Mesenchymal stem cell (in vitro differentiated cells and primary cell): ENCODE measurements at regions not wholly inside any gene's neighbourhood (a gene's known extent, or its start where the extent isn't known, plus 50 kb on each side); places are given as distances from the start of the nearest gene placed in this dataset.
"Not testable (repeated sequence)": the region's sequence is repeated elsewhere in the genome, so short reads cannot be mapped to it uniquely, and the experiment has no call there.

Experiments used
- DNase-seq: peaks from one replicate; pipeline ENCODE4 v3.0.0-alpha.2; 2013
- H2AFZ ChIP-seq: one replicate; pipeline ENCODE4 v1.6.1; 2013; ENCODE audit warnings: low read depth, mild to moderate bottlenecking, control low read depth, inconsistent platforms, low read length, moderate library complexity
- H2AK5ac ChIP-seq: 2 replicates; pipeline ENCODE4 v1.6.1; 2013; ENCODE audit warnings: low read length, moderate library complexity, mild to moderate bottlenecking, inconsistent platforms; ENCODE audit not compliant: severe bottlenecking
- H2BK120ac ChIP-seq: one replicate; pipeline ENCODE4 v1.6.1; 2013; ENCODE audit warnings: low read depth, mild to moderate bottlenecking, inconsistent platforms, low read length, moderate library complexity
- H2BK12ac ChIP-seq, 2 experiments: one replicate each; pipeline ENCODE4 v1.6.1; 2013; ENCODE audit warnings: inconsistent platforms in 2 of 2, low read length in 2 of 2, mild to moderate bottlenecking in 2 of 2, moderate library complexity in 2 of 2, control low read depth in 1 of 2
- H2BK15ac ChIP-seq: one replicate; pipeline ENCODE4 v1.6.1; 2013; ENCODE audit warnings: mild to moderate bottlenecking, low read depth, inconsistent platforms; ENCODE audit not compliant: poor library complexity, severe bottlenecking
- H2BK5ac ChIP-seq: 2 replicates; pipeline ENCODE4 v1.6.1; 2013; ENCODE audit warnings: low read depth, mild to moderate bottlenecking, low read length, control low read depth, inconsistent platforms; ENCODE audit not compliant: poor library complexity, severe bottlenecking
- H3K14ac ChIP-seq, 2 experiments: one replicate each; pipeline ENCODE4 v1.6.1; 2013; ENCODE audit warnings: inconsistent platforms in 2 of 2, low read length in 2 of 2, control low read depth in 1 of 2, mild to moderate bottlenecking in 1 of 2, moderate library complexity in 1 of 2
- H3K18ac ChIP-seq, 2 experiments: one replicate each; pipeline ENCODE4 v1.6.1; 2013; ENCODE audit warnings: inconsistent platforms in 2 of 2, low read length in 2 of 2, control low read depth in 1 of 2, low read depth in 1 of 2, mild to moderate bottlenecking in 1 of 2
- H3K23ac ChIP-seq, 2 experiments: one replicate each; pipeline ENCODE4 v1.6.1; 2013; ENCODE audit warnings: inconsistent platforms in 2 of 2, low read length in 2 of 2, mild to moderate bottlenecking in 2 of 2, moderate library complexity in 2 of 2, control low read depth in 1 of 2
- H3K27ac ChIP-seq: 2 replicates; pipeline ENCODE4 v1.5.1; 2013; ENCODE audit warnings: mild to moderate bottlenecking, moderate library complexity, low read length, control low read depth, inconsistent platforms; ENCODE audit not compliant: poor library complexity, severe bottlenecking
- H3K27me3 ChIP-seq, 2 experiments: 2 replicates each; pipeline versions ENCODE4 v1.6.1 to v1.7.0; 2013; ENCODE audit warnings: low read length in 2 of 2, mild to moderate bottlenecking in 2 of 2, moderate library complexity in 2 of 2, control low read depth in 1 of 2, inconsistent platforms in 1 of 2; ENCODE audit not compliant: control insufficient read depth in 1 of 2, insufficient read depth in 1 of 2
- H3K36me3 ChIP-seq, 2 experiments: 2 replicates each; pipeline versions ENCODE4 v1.6.1 to v1.7.0; 2013; ENCODE audit warnings: low read length in 2 of 2, control low read depth in 1 of 2, inconsistent platforms in 1 of 2, low read depth in 1 of 2, mild to moderate bottlenecking in 1 of 2; ENCODE audit not compliant: insufficient read depth in 2 of 2, control insufficient read depth in 1 of 2
- H3K4ac ChIP-seq, 2 experiments: one replicate each; pipeline ENCODE4 v1.6.1; 2013; ENCODE audit warnings: inconsistent platforms in 2 of 2, low read length in 2 of 2, mild to moderate bottlenecking in 2 of 2, moderate library complexity in 2 of 2, control low read depth in 1 of 2, low read depth in 1 of 2
- H3K4me1 ChIP-seq: 2 replicates; pipeline ENCODE4 v1.6.1; 2013; ENCODE audit warnings: low read depth, low read length, control low read depth; ENCODE audit not compliant: control insufficient read depth, insufficient read depth
- H3K4me2 ChIP-seq: 2 replicates; pipeline ENCODE4 v1.6.1; 2013; ENCODE audit warnings: low read length, mild to moderate bottlenecking, inconsistent platforms; ENCODE audit not compliant: poor library complexity, severe bottlenecking
- H3K4me3 ChIP-seq, 2 experiments: 2 replicates each; pipeline versions ENCODE4 v1.5.1 to v1.7.0; 2013; ENCODE audit warnings: low read length in 2 of 2, mild to moderate bottlenecking in 2 of 2, control low read depth in 1 of 2, low read depth in 1 of 2; ENCODE audit not compliant: insufficient read depth in 1 of 2
- H3K79me1 ChIP-seq: replicated peaks from 2 replicates; pipeline ENCODE4 v1.6.1; 2013; ENCODE audit warnings: mild to moderate bottlenecking, control low read depth, low read length, inconsistent platforms; ENCODE audit not compliant: poor library complexity, severe bottlenecking
- H3K9ac ChIP-seq: 2 replicates; pipeline ENCODE4 v1.7.0; 2013; ENCODE audit warnings: mild to moderate bottlenecking, low read length, moderate library complexity
- H3K9me3 ChIP-seq: 2 replicates; pipeline ENCODE4 v1.7.0; 2013; ENCODE audit warnings: mild to moderate bottlenecking, low read length; ENCODE audit not compliant: control insufficient read depth
- H4K8ac ChIP-seq: one replicate; pipeline ENCODE4 v1.6.1; 2013; ENCODE audit warnings: inconsistent platforms, mild to moderate bottlenecking, low read length, moderate library complexity
- H4K91ac ChIP-seq: one replicate; pipeline ENCODE4 v1.6.1; 2013; ENCODE audit warnings: mild to moderate bottlenecking, low read length, inconsistent platforms
- WGBS: methylation state at CpG from one replicate; pipeline ENCODE4 v1.1.7; 2013; ENCODE audit warnings: mixed read lengths; 5-methylcytosine and 5-hydroxymethylcytosine counted together

GRCh38 chr2:230604158-230604557 lies 108.5 kb upstream of the CAB39 start:
- not testable (repeated sequence) for H3K14ac ChIP-seq, H3K36me3 ChIP-seq, H3K9ac ChIP-seq, H3K79me1 ChIP-seq, DNase-seq, H4K8ac ChIP-seq, H3K18ac ChIP-seq, H3K4me3 ChIP-seq, H2BK5ac ChIP-seq, H3K4me1 ChIP-seq, H2AFZ ChIP-seq, H3K23ac ChIP-seq, H2BK120ac ChIP-seq, H4K91ac ChIP-seq, H3K4ac ChIP-seq, H2BK15ac ChIP-seq, H2AK5ac ChIP-seq, H3K27ac ChIP-seq, H3K27me3 ChIP-seq, H3K4me2 ChIP-seq, H2BK12ac ChIP-seq, H3K9me3 ChIP-seq
- 77% methylated on average over 3 of the region's 3 CpGs for WGBS

- Histone ChIP-seq H4K8ac (no peak overlapping the region), H4K91ac (no peak overlapping the region), H3K9me3 (no peaks in the 10 kb centered on the region), H3K4ac (no peak overlapping the region), H2BK5ac (no peak overlapping the region), H3K18ac (no peak overlapping the region), H3K9ac (no peak overlapping the region), H2BK120ac (no peak overlapping the region), H3K4me1 (peaks cover 2% of the 10 kb centered on the region), H2AFZ (no peak overlapping the region), H3K4me2 (no peak overlapping the region), H3K4me3 (no peak overlapping the region), H3K36me3 (no peaks in the 10 kb centered on the region), H3K27ac (no peak overlapping the region), H2BK15ac (no peak overlapping the region), H2AK5ac (peak overlapping the region; percentile 80), H3K14ac (no peak overlapping the region), H3K23ac (no peak overlapping the region), H3K79me1 (no peaks in the 10 kb centered on the region), H2BK12ac (no peak overlapping the region), H3K27me3 (no peaks in the 10 kb centered on the region)
- no peak for DNase-seq
- WGBS = 92% methylated on average over 4 of the region's 7 CpGs
Measured at GRCh38 chr2:230614040-230614439, 98.6 kb upstream of the CAB39 start.

GRCh38 chr2:230614913-230615332 lies 97.7 kb upstream of the CAB39 start:
- H3K4me1 ChIP-seq = peaks cover 2% of the 10 kb centered on the region
- H3K36me3 ChIP-seq = no peaks in the 10 kb centered on the region
- H2BK12ac ChIP-seq = no peak overlapping the region
- no peak overlapping the region for H4K91ac ChIP-seq
- H3K14ac ChIP-seq = no peak overlapping the region
- H3K4ac ChIP-seq = no peak overlapping the region
- H4K8ac ChIP-seq = no peak overlapping the region
- no peak overlapping the region for H3K4me2 ChIP-seq
- no peaks in the 10 kb centered on the region for H3K9me3 ChIP-seq
- no peak overlapping the region for H3K4me3 ChIP-seq
- no peak overlapping the region for H2BK15ac ChIP-seq
- no peak overlapping the region for H2BK5ac ChIP-seq
- no peak overlapping the region for H2BK120ac ChIP-seq
- no peak overlapping the region for H3K18ac ChIP-seq
- WGBS = 90% methylated on average over 6 of the region's 6 CpGs
- no peak for DNase-seq
- no peak overlapping the region for H3K23ac ChIP-seq
- no peaks in the 10 kb centered on the region for H3K79me1 ChIP-seq
- no peak overlapping the region for H2AFZ ChIP-seq
- no peak overlapping the region for H3K9ac ChIP-seq
- H3K27ac ChIP-seq = no peak overlapping the region
- H3K27me3 ChIP-seq = no peaks in the 10 kb centered on the region
- H2AK5ac ChIP-seq = no peak overlapping the region

GRCh38 chr2:230617256-230617706 lies 95.4 kb upstream of the CAB39 start:
- WGBS = 40% methylated on average over 11 of the region's 11 CpGs
- peak; percentile 72 for DNase-seq

More at GRCh38 chr2:230617256-230617706, 95.4 kb upstream of the CAB39 start:
- H3K27ac ChIP-seq = peak overlapping the region; percentile 61
- not testable (repeated sequence) for H3K4me1 ChIP-seq, H3K79me1 ChIP-seq, H3K14ac ChIP-seq, H2AFZ ChIP-seq, H2BK12ac ChIP-seq, H3K9me3 ChIP-seq, H2BK5ac ChIP-seq, H3K4me3 ChIP-seq, H4K91ac ChIP-seq, H2BK15ac ChIP-seq, H2BK120ac ChIP-seq, H2AK5ac ChIP-seq, H3K4ac ChIP-seq, H3K36me3 ChIP-seq, H4K8ac ChIP-seq, H3K4me2 ChIP-seq, H3K23ac ChIP-seq, H3K18ac ChIP-seq, H3K27me3 ChIP-seq
- H3K9ac ChIP-seq = peak overlapping the region; percentile 61
